ENCODE measurements at regions not wholly inside any gene's neighbourhood (a gene's known extent, or its start where the extent isn't known, plus 50 kb on each side); places are given as distances from the start of the nearest gene placed in this dataset.
"Not testable (repeated sequence)": the region's sequence is repeated elsewhere in the genome, so short reads cannot be mapped to it uniquely, and the experiment has no call there.

GRCh38 chr3:90069748-90070147 lies 962.3 kb downstream of the EPHA3 start:
- no peaks in the 10 kb centered on the region for H3K4me1 ChIP-seq (ENCODE audit: control insufficient read depth, insufficient read depth, low read length)
- no peak overlapping the region for H3K4me3 ChIP-seq (ENCODE audit: insufficient read depth, low read depth, low read length)
- no peaks in the 10 kb centered on the region for H3K36me3 ChIP-seq (ENCODE audit: control insufficient read depth, insufficient read depth, low read length)
- no peaks in the 10 kb centered on the region for H3K27me3 ChIP-seq (ENCODE audit: control insufficient read depth, insufficient read depth, low read length, poor library complexity, severe bottlenecking)
- no peak overlapping the region for H3K27ac ChIP-seq (ENCODE audit: insufficient read depth, low read depth, low read length, poor library complexity, severe bottlenecking)
- no peaks in the 10 kb centered on the region for H3K9me3 ChIP-seq (ENCODE audit: control insufficient read depth, low read length)
- WGBS, 2 experiments = 0 to 11% methylated on average over 1 of the region's 1 CpG

- peaks cover under 1% of the 10 kb centered on the region for H3K27me3 ChIP-seq (ENCODE audit: control insufficient read depth, insufficient read depth, low read length, poor library complexity, severe bottlenecking)
Observed at GRCh38 chr3:90076136-90076535, 968.7 kb downstream of the EPHA3 start.

GRCh38 chr3:90080988-90081387 lies 973.6 kb downstream of the EPHA3 start:
- WGBS, 2 experiments = 0% methylated on average over 1 of the region's 1 CpG; no CpG with 5 or more reads in 1 of the 2 experiments
- H3K4me3 ChIP-seq (ENCODE audit: insufficient read depth, low read depth, low read length) = no peak overlapping the region
- H3K9me3 ChIP-seq (ENCODE audit: control insufficient read depth, low read length) = no peaks in the 10 kb centered on the region
- no peaks in the 10 kb centered on the region for H3K36me3 ChIP-seq (ENCODE audit: control insufficient read depth, insufficient read depth, low read length)
- H3K4me1 ChIP-seq (ENCODE audit: control insufficient read depth, insufficient read depth, low read length) = peaks cover 15% of the 10 kb centered on the region
- H3K27ac ChIP-seq (ENCODE audit: insufficient read depth, low read depth, low read length, poor library complexity, severe bottlenecking) = no peak overlapping the region
- peaks cover 5% of the 10 kb centered on the region for H3K27me3 ChIP-seq (ENCODE audit: control insufficient read depth, insufficient read depth, low read length, poor library complexity, severe bottlenecking)

More at GRCh38 chr3:90076136-90076535, 968.7 kb downstream of the EPHA3 start:
- H3K9me3 ChIP-seq (ENCODE audit: control insufficient read depth, low read length) = no peaks in the 10 kb centered on the region
- H3K27ac ChIP-seq (ENCODE audit: insufficient read depth, low read depth, low read length, poor library complexity, severe bottlenecking) = no peak overlapping the region
- H3K4me1 ChIP-seq (ENCODE audit: control insufficient read depth, insufficient read depth, low read length) = peaks cover 5% of the 10 kb centered on the region
- H3K36me3 ChIP-seq (ENCODE audit: control insufficient read depth, insufficient read depth, low read length) = no peaks in the 10 kb centered on the region
- H3K4me3 ChIP-seq (ENCODE audit: insufficient read depth, low read depth, low read length) = no peak overlapping the region

- H3K9me3 ChIP-seq (ENCODE audit: control insufficient read depth, low read length); H3K4me1 ChIP-seq (ENCODE audit: control insufficient read depth, insufficient read depth, low read length); H3K4me3 ChIP-seq (ENCODE audit: insufficient read depth, low read depth, low read length); H3K27ac ChIP-seq (ENCODE audit: insufficient read depth, low read depth, low read length, poor library complexity, severe bottlenecking); H3K36me3 ChIP-seq (ENCODE audit: control insufficient read depth, insufficient read depth, low read length); H3K27me3 ChIP-seq (ENCODE audit: control insufficient read depth, insufficient read depth, low read length, poor library complexity, severe bottlenecking): not testable (repeated sequence)
- WGBS, 2 experiments = 49% methylated on average over 5 to 8 of the region's 8 CpGs
Observed at GRCh38 chr3:90086297-90086696, 978.9 kb downstream of the EPHA3 start.

- Histone ChIP-seq H3K4me3 (ENCODE audit: insufficient read depth, low read depth, low read length) (no peak overlapping the region), H3K27me3 (ENCODE audit: control insufficient read depth, insufficient read depth, low read length, poor library complexity, severe bottlenecking) (no peaks in the 10 kb centered on the region), H3K27ac (ENCODE audit: insufficient read depth, low read depth, low read length, poor library complexity, severe bottlenecking) (no peak overlapping the region), H3K36me3 (ENCODE audit: control insufficient read depth, insufficient read depth, low read length) (no peaks in the 10 kb centered on the region), H3K9me3 (ENCODE audit: control insufficient read depth, low read length) (no peaks in the 10 kb centered on the region), H3K4me1 (ENCODE audit: control insufficient read depth, insufficient read depth, low read length) (no peaks in the 10 kb centered on the region)
- 93 to 96% methylated on average over 2 of the region's 2 CpGs for WGBS, 2 experiments
Observed at GRCh38 chr3:90087703-90088102, 980.3 kb downstream of the EPHA3 start.

GRCh38 chr3:90091549-90091948 lies 984.1 kb downstream of the EPHA3 start:
- 33 to 52% methylated on average over 1 to 2 of the region's 2 CpGs for WGBS, 2 experiments
- H3K36me3 ChIP-seq (ENCODE audit: control insufficient read depth, insufficient read depth, low read length) = no peaks in the 10 kb centered on the region
- H3K27ac ChIP-seq (ENCODE audit: insufficient read depth, low read depth, low read length, poor library complexity, severe bottlenecking) = no peak overlapping the region
- H3K4me3 ChIP-seq (ENCODE audit: insufficient read depth, low read depth, low read length) = no peak overlapping the region
- H3K4me1 ChIP-seq (ENCODE audit: control insufficient read depth, insufficient read depth, low read length) = no peaks in the 10 kb centered on the region
- H3K27me3 ChIP-seq (ENCODE audit: control insufficient read depth, insufficient read depth, low read length, poor library complexity, severe bottlenecking) = no peaks in the 10 kb centered on the region
- H3K9me3 ChIP-seq (ENCODE audit: control insufficient read depth, low read length) = no peaks in the 10 kb centered on the region

- no peak overlapping the region for H3K4me3 ChIP-seq (ENCODE audit: insufficient read depth, low read depth, low read length)
- no peaks in the 10 kb centered on the region for H3K4me1 ChIP-seq (ENCODE audit: control insufficient read depth, insufficient read depth, low read length)
- 92% methylated on average over 1 of the region's 1 CpG; no CpG with 5 or more reads in 1 of the 2 experiments for WGBS, 2 experiments
- no peaks in the 10 kb centered on the region for H3K36me3 ChIP-seq (ENCODE audit: control insufficient read depth, insufficient read depth, low read length)
- no peaks in the 10 kb centered on the region for H3K9me3 ChIP-seq (ENCODE audit: control insufficient read depth, low read length)
- no peak overlapping the region for H3K27ac ChIP-seq (ENCODE audit: insufficient read depth, low read depth, low read length, poor library complexity, severe bottlenecking)
- H3K27me3 ChIP-seq (ENCODE audit: control insufficient read depth, insufficient read depth, low read length, poor library complexity, severe bottlenecking) = no peaks in the 10 kb centered on the region
Observed at GRCh38 chr3:90092994-90093393, 985.6 kb downstream of the EPHA3 start.

GRCh38 chr3:90095811-90096210 lies 988.4 kb downstream of the EPHA3 start:
- WGBS, 2 experiments = 94 to 97% methylated on average over 2 of the region's 2 CpGs
- H3K36me3 ChIP-seq (ENCODE audit: control insufficient read depth, insufficient read depth, low read length) = no peaks in the 10 kb centered on the region
- H3K4me1 ChIP-seq (ENCODE audit: control insufficient read depth, insufficient read depth, low read length) = no peaks in the 10 kb centered on the region

GRCh38 chr3:90099493-90099892 lies 992.1 kb downstream of the EPHA3 start:
- H3K4me1 ChIP-seq (ENCODE audit: control insufficient read depth, insufficient read depth, low read length) = no peaks in the 10 kb centered on the region
- H3K36me3 ChIP-seq (ENCODE audit: control insufficient read depth, insufficient read depth, low read length) = no peaks in the 10 kb centered on the region
- no peaks in the 10 kb centered on the region for H3K27me3 ChIP-seq (ENCODE audit: control insufficient read depth, insufficient read depth, low read length, poor library complexity, severe bottlenecking)
- H3K27ac ChIP-seq (ENCODE audit: insufficient read depth, low read depth, low read length, poor library complexity, severe bottlenecking) = no peak overlapping the region
- WGBS, 2 experiments = 100% methylated on average over 1 of the region's 1 CpG
- no peaks in the 10 kb centered on the region for H3K9me3 ChIP-seq (ENCODE audit: control insufficient read depth, low read length)
- no peak overlapping the region for H3K4me3 ChIP-seq (ENCODE audit: insufficient read depth, low read depth, low read length)

More at GRCh38 chr3:90095811-90096210, 988.4 kb downstream of the EPHA3 start:
- H3K27ac ChIP-seq (ENCODE audit: insufficient read depth, low read depth, low read length, poor library complexity, severe bottlenecking) = no peak overlapping the region
- no peaks in the 10 kb centered on the region for H3K27me3 ChIP-seq (ENCODE audit: control insufficient read depth, insufficient read depth, low read length, poor library complexity, severe bottlenecking)
- no peaks in the 10 kb centered on the region for H3K9me3 ChIP-seq (ENCODE audit: control insufficient read depth, low read length)
- no peak overlapping the region for H3K4me3 ChIP-seq (ENCODE audit: insufficient read depth, low read depth, low read length)

- no peaks in the 10 kb centered on the region for H3K27me3 ChIP-seq (ENCODE audit: control insufficient read depth, insufficient read depth, low read length, poor library complexity, severe bottlenecking)
- H3K27ac ChIP-seq (ENCODE audit: insufficient read depth, low read depth, low read length, poor library complexity, severe bottlenecking) = no peak overlapping the region
- no peaks in the 10 kb centered on the region for H3K4me1 ChIP-seq (ENCODE audit: control insufficient read depth, insufficient read depth, low read length)
- no peak overlapping the region for H3K4me3 ChIP-seq (ENCODE audit: insufficient read depth, low read depth, low read length)
- no peaks in the 10 kb centered on the region for H3K36me3 ChIP-seq (ENCODE audit: control insufficient read depth, insufficient read depth, low read length)
- no peaks in the 10 kb centered on the region for H3K9me3 ChIP-seq (ENCODE audit: control insufficient read depth, low read length)
Observed at GRCh38 chr3:90102146-90102545, 994.7 kb downstream of the EPHA3 start.

- Histone ChIP-seq H3K27me3 (ENCODE audit: control insufficient read depth, insufficient read depth, low read length, poor library complexity, severe bottlenecking) (no peaks in the 10 kb centered on the region), H3K27ac (ENCODE audit: insufficient read depth, low read depth, low read length, poor library complexity, severe bottlenecking) (no peak overlapping the region), H3K9me3 (ENCODE audit: control insufficient read depth, low read length) (no peaks in the 10 kb centered on the region), H3K36me3 (ENCODE audit: control insufficient read depth, insufficient read depth, low read length) (no peaks in the 10 kb centered on the region), H3K4me1 (ENCODE audit: control insufficient read depth, insufficient read depth, low read length) (no peaks in the 10 kb centered on the region), H3K4me3 (ENCODE audit: insufficient read depth, low read depth, low read length) (no peak overlapping the region)
- 94 to 96% methylated on average over 4 to 5 of the region's 5 CpGs for WGBS, 2 experiments
Observed at GRCh38 chr3:90121326-90121725, 1013.9 kb downstream of the EPHA3 start.
